ENCODE measurements at regions not wholly inside any gene's neighbourhood (a gene's known extent, or its start where the extent isn't known, plus 50 kb on each side); places are given as distances from the start of the nearest gene placed in this dataset.

DNA sequence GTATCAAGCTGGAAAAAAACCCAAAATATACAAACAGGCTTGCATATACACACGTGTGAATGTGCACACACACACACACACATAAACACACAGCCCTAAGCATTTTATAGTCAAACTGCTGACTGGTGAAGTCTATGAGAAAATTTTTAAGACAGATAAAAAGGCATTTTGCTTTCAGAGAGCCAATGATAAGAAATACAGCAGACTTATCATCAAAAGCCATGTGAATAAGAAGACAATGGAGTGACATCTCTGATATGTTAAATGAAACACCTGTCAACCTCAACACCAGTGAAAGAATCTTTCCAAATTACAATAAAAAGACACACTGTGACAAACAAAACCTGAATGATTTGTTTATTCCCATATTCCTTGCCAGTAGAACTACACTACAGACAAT, 233.3 kb downstream of the CDH9 start:
- no TSS peak for BruUV-seq (replicated peaks)
- intact Hi-C loops (cut with micrococcal nuclease; ENCODE audit: unreplicated experiment), result no loop called here
- CTCF ChIA-PET, result no interaction called here
- DNase-seq, result no peak
- TF ChIP-seq, protein P1, sequence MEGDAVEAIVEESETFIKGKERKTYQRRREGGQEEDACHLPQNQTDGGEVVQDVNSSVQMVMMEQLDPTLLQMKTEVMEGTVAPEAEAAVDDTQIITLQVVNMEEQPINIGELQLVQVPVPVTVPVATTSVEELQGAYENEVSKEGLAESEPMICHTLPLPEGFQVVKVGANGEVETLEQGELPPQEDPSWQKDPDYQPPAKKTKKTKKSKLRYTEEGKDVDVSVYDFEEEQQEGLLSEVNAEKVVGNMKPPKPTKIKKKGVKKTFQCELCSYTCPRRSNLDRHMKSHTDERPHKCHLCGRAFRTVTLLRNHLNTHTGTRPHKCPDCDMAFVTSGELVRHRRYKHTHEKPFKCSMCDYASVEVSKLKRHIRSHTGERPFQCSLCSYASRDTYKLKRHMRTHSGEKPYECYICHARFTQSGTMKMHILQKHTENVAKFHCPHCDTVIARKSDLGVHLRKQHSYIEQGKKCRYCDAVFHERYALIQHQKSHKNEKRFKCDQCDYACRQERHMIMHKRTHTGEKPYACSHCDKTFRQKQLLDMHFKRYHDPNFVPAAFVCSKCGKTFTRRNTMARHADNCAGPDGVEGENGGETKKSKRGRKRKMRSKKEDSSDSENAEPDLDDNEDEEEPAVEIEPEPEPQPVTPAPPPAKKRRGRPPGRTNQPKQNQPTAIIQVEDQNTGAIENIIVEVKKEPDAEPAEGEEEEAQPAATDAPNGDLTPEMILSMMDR (IDR thresholded peaks at IDR 0.05; ENCODE audit: unreplicated experiment), result no peak
- Mint-ChIP-seq H3K36me3 (ENCODE audit: insufficient read depth, unreplicated experiment) (no peaks in the 10 kb centered on the region), H3K9me3 (ENCODE audit: low read depth, unreplicated experiment) (peaks cover 7% of the 10 kb centered on the region), H3K27ac (ENCODE audit: unreplicated experiment) (no peak overlapping the region), H3K4me1 (ENCODE audit: low read depth, unreplicated experiment) (no peaks in the 10 kb centered on the region), H3K4me3 (ENCODE audit: low read depth, unreplicated experiment) (no peak overlapping the region), H3K27me3 (ENCODE audit: unreplicated experiment) (no peaks in the 10 kb centered on the region)

GRCh38 chr5:26802944-26803343, 235.4 kb downstream of the CDH9 start:
- no peaks in the 10 kb centered on the region for H3K36me3 Mint-ChIP-seq (ENCODE audit: insufficient read depth, unreplicated experiment)
- no TSS peak for BruUV-seq (replicated peaks)
- H3K4me3 Mint-ChIP-seq (ENCODE audit: low read depth, unreplicated experiment), result no peak overlapping the region
- no peaks in the 10 kb centered on the region for H3K27me3 Mint-ChIP-seq (ENCODE audit: unreplicated experiment)
- TF ChIP-seq, protein P1 (IDR thresholded peaks at IDR 0.05; ENCODE audit: unreplicated experiment), result no peak
- H3K27ac Mint-ChIP-seq (ENCODE audit: unreplicated experiment), result no peak overlapping the region
- intact Hi-C loops (cut with micrococcal nuclease; ENCODE audit: unreplicated experiment), result no loop called here
- H3K4me1 Mint-ChIP-seq (ENCODE audit: low read depth, unreplicated experiment), result no peaks in the 10 kb centered on the region
- CTCF ChIA-PET, result no interaction called here
- H3K9me3 Mint-ChIP-seq (ENCODE audit: low read depth, unreplicated experiment), result peaks cover 5% of the 10 kb centered on the region
- no peak for DNase-seq

GRCh38 chr5:26791433-26791832, 247.0 kb downstream of the CDH9 start:
- H3K4me1 Mint-ChIP-seq (ENCODE audit: low read depth, unreplicated experiment), result no peaks in the 10 kb centered on the region
- TF ChIP-seq, protein P1 (IDR thresholded peaks at IDR 0.05; ENCODE audit: unreplicated experiment), result no peak
- DNase-seq, result no peak
- H3K36me3 Mint-ChIP-seq (ENCODE audit: insufficient read depth, unreplicated experiment), result no peaks in the 10 kb centered on the region
- intact Hi-C loops (cut with micrococcal nuclease; ENCODE audit: unreplicated experiment), result no loop called here
- peaks cover 9% of the 10 kb centered on the region for H3K9me3 Mint-ChIP-seq (ENCODE audit: low read depth, unreplicated experiment)
- CTCF ChIA-PET, result no interaction called here
- BruUV-seq (replicated peaks), result no TSS peak
- no peaks in the 10 kb centered on the region for H3K27me3 Mint-ChIP-seq (ENCODE audit: unreplicated experiment)
- no peak overlapping the region for H3K4me3 Mint-ChIP-seq (ENCODE audit: low read depth, unreplicated experiment)
- H3K27ac Mint-ChIP-seq (ENCODE audit: unreplicated experiment), result no peak overlapping the region

DNA sequence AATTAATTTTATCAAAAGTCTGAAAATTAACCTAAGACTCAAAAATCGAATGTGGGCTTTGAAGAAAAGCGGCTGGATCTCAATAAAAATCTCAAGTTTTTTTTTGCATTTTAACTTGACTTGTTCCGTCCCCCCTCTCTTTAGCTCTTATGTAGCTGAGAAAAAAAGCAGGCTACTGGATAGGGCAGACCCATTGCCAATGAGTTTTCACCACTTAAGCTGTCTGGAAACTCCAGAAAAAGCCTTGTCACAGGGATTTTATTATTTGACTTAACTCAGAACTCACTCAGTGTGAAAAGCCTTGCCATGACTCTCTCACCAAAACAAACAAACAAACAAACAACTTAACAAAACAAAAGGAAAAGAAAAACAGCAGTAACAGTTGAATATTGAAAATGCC, 247.4 kb downstream of the CDH9 start:
- no peaks in the 10 kb centered on the region for H3K27me3 Mint-ChIP-seq (ENCODE audit: unreplicated experiment)
- DNase-seq, result no peak
- intact Hi-C loops (cut with micrococcal nuclease; ENCODE audit: unreplicated experiment), result no loop called here
- H3K4me1 Mint-ChIP-seq (ENCODE audit: low read depth, unreplicated experiment), result no peaks in the 10 kb centered on the region
- no peaks in the 10 kb centered on the region for H3K36me3 Mint-ChIP-seq (ENCODE audit: insufficient read depth, unreplicated experiment)
- no peak overlapping the region for H3K4me3 Mint-ChIP-seq (ENCODE audit: low read depth, unreplicated experiment)
- H3K9me3 Mint-ChIP-seq (ENCODE audit: low read depth, unreplicated experiment), result peaks cover 9% of the 10 kb centered on the region
- CTCF ChIA-PET, result no interaction called here
- no TSS peak for BruUV-seq (replicated peaks)
- no peak overlapping the region for H3K27ac Mint-ChIP-seq (ENCODE audit: unreplicated experiment)
- TF ChIP-seq, protein P1 (IDR thresholded peaks at IDR 0.05; ENCODE audit: unreplicated experiment), result no peak

DNA sequence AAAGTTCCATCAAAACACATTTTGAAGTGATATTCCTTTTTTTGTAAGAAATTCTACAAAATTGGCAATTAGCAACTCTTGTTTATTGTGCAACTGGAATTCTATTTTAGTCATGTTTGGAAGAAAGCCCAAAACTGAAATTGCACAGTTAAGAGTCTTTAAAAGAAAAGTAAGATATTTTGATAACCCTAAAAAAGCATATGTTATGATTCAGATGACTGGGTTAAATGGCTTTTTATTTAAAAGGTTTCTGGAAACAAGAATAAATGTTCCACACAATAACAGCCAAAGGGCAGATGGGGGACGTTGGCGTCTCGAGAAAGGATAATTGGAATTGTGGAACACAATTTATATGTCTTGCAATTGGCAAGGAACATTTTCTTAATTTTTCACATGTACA, 275.2 kb downstream of the CDH9 start:
- H3K4me1 Mint-ChIP-seq (ENCODE audit: low read depth, unreplicated experiment), result no peaks in the 10 kb centered on the region
- no TSS peak for BruUV-seq (replicated peaks)
- no peaks in the 10 kb centered on the region for H3K27me3 Mint-ChIP-seq (ENCODE audit: unreplicated experiment)
- no peaks in the 10 kb centered on the region for H3K36me3 Mint-ChIP-seq (ENCODE audit: insufficient read depth, unreplicated experiment)
- CTCF ChIA-PET, result no interaction called here
- no peak overlapping the region for H3K27ac Mint-ChIP-seq (ENCODE audit: unreplicated experiment)
- DNase-seq, result no peak
- intact Hi-C loops (cut with micrococcal nuclease; ENCODE audit: unreplicated experiment), result no loop called here
- peaks cover 2% of the 10 kb centered on the region for H3K9me3 Mint-ChIP-seq (ENCODE audit: low read depth, unreplicated experiment)
- TF ChIP-seq, protein P1 (IDR thresholded peaks at IDR 0.05; ENCODE audit: unreplicated experiment), result no peak
- no peak overlapping the region for H3K4me3 Mint-ChIP-seq (ENCODE audit: low read depth, unreplicated experiment)

Measured in Calu3 (cell line).